Ramos (cell line): ENCODE measurements at regions not wholly inside any gene's neighbourhood (a gene's known extent, or its start where the extent isn't known, plus 50 kb on each side); places are given as distances from the start of the nearest gene placed in this dataset.
"Not testable (repeated sequence)": the region's sequence is repeated elsewhere in the genome, so short reads cannot be mapped to it uniquely, and the experiment has no call there.

ENCODE experiments used
- in situ Hi-C: fragments of 300-500 bp; cut with MboI; formaldehyde crosslinking; loops from one replicate; pipeline ENCODE4 v1.14.3; 2022; ENCODE audit warnings: low sequenced_read_pairs; ENCODE audit not compliant: unreplicated experiment

DNA sequence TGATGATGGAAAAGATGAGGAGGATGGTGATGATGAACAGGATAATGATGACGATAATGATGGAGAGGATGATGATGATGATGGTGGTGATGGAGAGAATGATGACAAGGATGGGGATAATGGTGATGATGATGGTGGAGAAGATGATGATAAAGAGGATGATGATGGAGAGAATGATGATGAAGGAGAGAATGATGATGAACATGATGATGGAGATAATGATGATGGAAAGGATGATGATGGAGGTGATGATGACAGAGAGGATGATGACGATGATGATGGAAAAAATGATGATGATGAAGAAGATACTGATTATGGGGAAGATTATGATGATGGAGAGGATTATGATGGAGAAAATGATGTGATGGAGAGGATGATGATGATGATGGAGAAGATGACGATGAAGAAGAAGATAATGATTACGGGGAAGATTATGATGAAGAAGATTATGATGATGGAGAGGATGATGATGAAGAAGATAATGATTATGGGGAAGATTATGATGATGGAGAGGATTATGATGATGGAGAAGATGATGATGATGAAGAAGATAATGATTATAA, 204.1 kb downstream of the MATN1 start:
- in situ Hi-C loops: no loop called here

DNA sequence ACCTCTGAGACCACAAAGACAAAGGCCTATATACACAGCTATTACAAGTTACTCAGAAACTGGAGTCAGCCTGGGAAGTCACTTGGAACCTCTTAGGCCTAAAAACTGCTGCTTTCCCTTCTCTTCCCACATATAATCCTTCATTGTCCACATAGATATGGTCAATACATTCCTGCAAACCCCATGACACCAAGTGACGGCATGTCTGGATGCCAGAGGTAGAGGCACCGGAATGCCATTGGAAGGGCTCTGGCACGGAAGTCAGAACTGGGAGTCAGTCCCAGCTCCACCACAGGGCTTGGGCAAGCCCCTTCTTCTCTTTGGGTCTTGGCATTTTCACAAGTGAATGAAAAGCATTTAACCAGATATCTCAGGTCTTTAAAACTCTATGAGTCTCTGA, 204.7 kb downstream of the MATN1 start:
- in situ Hi-C loops: no loop called here

DNA sequence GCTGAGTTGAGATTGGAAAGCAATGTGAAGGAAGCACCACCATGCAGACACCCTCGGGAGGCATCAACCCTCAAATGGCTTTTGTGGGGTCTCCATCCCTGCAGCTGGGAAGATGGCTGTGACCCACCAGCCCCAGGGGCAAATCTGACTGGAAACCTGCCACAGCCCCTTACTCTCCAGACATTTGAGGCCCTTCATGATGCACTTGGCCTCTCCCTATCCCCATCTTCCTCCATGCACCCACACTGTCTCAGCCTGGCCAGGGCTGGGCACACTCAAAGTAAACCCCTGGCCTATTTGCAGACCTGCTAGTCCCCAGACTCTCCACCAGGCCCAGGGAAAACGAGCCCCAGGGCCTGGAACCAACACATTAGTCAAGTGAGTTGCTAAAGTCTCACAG, 205.2 kb downstream of the MATN1 start:
- in situ Hi-C loops: no loop called here

GRCh38 chr1:30517666-30518065, 205.7 kb downstream of the MATN1 start:
- in situ Hi-C loops: not testable (repeated sequence)

DNA sequence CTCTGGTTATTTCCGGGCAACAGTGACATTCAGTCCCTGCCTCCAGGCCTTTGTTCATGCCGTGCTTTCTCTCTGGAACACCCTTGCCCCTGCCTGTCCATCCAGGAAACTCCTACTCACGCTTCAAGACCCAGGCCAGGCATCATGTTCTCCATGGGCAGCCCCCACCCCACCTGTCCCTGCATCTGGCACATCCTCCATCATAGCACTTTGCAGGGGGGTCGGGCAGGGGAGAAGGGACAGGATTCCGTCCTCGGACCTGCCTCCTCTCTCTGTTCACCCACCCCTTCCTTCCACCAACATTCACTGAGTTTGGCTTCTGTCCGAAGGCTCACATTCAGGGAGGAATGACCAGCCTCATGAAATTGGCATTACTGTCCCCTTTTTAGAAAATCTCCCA, 206.1 kb downstream of the MATN1 start:
- in situ Hi-C loops: not testable (repeated sequence)

DNA sequence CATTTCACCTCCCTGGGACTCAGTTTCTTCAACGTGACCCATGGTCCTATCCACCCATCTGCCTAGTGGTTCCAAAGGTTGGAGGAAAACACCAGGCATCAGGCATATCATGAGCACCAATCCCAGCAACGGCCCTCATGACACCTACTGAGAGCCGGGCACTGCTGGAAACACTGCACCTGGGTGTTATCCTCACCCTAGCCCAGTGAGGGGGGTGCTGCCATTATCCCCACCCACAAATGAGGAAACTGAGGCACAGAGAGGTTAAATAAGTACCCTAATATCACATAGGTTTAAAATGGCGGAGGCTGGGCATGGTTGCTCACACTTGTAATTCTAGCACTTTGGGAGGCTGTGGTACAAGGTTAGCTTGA, 206.9 kb downstream of the MATN1 start:
- in situ Hi-C loops: no loop called here

DNA sequence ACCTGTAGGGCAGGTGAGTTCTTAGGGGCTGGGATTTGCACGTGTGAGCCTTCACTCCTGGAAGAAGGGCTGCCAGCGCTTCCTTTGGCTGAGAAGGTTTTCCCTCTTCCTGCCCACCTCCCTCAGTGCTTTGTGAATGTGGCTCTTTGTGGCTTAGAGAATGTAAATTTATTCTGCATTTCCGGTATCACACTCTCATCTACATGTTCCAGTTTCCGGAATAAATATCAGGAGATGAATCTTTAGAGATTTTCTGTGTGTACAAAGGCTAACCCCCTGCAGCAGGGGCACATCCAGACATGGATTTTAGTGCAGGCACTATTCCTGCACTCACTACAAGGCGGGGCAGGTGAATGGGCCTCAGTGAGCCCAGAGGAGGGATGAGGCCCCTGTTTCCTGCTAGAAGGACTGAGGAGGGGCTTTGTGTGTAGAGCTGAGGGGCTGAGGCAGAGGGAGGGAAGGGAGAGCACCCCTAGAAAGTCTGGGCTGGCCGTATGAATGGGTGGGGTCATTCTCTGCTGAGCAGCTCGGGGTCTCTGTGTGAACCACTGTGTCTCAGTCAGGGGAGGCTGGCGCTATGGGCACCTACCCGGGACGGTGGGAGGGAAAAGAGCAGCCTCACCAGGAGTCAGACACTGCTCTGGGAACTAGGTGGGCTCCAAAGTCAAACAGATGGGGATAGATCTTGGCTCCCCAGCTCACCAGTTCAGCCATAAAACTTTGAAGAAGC, 207.5 kb downstream of the MATN1 start:
- in situ Hi-C loops: no loop called here

- in situ Hi-C loops: no loop called here
Observed at GRCh38 chr1:30514945-30515344, 208.4 kb downstream of the MATN1 start.

- in situ Hi-C loops: no loop called here
Observed at GRCh38 chr1:30514137-30514654, 209.2 kb downstream of the MATN1 start.

- in situ Hi-C loops: no loop called here
Observed at GRCh38 chr1:30513396-30514136, 209.8 kb downstream of the MATN1 start.

DNA sequence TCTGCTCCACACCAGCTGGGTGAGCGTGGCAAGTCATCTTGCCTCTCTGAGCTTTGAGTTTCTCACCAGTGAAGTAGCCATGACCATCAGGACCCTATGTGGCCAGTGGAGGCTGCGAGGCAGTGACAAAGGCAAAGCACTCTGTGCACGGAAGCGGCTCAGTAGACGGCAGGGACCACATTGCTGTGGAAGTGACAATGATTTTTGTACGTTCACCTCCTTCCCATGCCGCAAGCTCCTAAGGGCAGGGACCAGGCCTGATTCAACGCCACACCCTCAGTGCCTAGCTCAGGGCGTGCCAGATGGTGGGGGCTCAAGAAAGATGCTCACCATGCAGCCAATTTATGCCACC, 210.5 kb downstream of the MATN1 start:
- in situ Hi-C loops: no loop called here

- in situ Hi-C loops: no loop called here
Observed at GRCh38 chr1:30511991-30512913, 211.1 kb downstream of the MATN1 start.

DNA sequence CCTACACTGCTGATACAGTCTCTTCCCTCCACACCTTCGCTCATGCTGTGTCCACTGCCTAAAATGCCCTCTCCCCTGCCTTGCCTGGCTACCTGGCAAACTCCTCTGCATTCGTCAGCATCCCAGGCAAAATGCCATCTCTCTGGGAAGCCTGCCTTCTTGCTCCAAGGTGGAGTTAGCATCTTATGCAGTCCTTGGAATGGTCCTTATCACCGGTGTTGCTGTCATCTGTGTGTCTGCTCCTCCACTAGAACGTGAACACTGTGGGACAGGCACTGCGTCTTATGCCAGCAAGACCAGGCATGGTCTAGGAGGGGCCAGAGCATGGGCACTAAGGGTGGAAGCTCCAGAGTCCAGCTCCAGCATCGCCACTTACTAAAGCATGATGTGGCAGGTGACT, 211.8 kb downstream of the MATN1 start:
- in situ Hi-C loops: no loop called here

DNA sequence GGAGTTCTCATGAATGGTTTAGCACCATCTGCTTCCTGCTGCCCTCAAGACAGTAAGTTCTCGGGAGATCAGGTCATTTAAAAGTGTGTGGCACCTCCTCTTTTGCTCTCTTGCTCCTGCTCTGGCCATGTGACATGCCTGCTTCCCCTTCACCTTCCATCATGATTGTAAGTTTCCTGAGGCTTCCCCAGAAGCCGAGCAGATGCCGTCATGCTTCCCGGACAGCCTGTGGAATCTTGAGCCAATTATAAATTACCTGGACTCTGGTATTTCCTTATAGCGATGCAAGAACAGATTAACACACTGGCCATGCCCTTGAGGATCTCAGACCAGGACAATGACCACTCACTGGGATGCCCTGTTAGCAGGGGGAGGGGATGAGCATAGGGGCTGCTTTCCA, 212.3 kb downstream of the MATN1 start:
- in situ Hi-C loops: no loop called here

GRCh38 chr1:30509670-30510069, 213.7 kb downstream of the MATN1 start:
- in situ Hi-C loops: no loop called here

DNA sequence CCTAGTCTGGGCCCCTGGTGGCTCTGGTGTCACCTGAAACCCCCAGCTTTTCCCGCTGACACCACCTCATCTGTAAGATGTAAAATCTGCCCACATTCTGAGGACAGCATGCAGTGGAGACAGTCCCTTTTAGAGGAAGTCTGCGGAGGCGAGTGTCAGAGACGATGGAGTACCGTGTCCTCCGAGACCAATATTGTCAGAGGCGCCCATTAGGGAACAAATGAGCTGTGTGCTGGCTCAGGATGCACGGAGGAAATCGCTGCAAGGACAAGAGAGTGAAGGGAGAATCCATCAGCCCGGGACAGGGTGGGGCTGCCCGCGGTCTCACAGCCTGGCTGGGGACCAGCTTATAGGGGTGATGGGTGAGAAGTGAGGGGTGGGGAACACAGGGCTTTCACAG, 214.8 kb downstream of the MATN1 start:
- in situ Hi-C loops: no loop called here

GRCh38 chr1:30508175-30508448, 215.3 kb downstream of the MATN1 start:
- in situ Hi-C loops: no loop called here

DNA sequence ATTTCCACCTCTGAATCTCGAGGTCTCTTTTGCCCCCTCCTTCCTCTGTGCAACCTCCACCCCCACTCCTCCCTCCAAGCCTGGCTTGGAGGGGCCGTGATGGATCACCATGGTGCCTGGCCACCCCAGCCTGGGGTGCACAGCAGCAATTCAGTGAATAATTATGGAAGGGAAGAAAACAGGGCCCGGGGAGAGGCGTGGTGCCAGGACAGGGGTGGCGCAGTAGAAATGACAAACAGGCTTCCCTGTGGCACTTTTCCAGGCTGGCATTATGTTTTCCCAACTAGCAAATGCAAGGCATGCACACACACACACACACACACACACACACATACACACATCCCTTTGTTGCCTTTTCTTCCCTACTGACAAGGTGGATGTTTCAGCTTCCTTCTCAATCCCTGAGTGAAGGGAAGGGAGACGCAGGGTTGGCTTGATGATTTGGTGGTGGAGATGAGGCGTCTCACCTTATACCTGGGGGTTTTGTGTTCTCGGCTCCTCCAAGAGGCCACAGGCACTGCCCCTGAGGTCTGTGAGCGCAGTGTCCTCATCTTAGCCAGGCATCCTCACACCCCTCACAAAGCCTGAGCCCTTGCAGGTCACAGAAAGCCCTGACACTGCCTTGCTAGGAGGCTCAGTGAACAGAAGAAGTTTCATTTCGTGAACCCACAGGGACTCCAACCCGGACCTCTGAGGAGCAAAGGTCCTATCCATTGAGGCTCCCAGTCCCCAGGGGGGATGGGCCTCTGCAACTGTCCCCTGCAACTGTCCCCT, 215.8 kb downstream of the MATN1 start:
- in situ Hi-C loops: no loop called here

DNA sequence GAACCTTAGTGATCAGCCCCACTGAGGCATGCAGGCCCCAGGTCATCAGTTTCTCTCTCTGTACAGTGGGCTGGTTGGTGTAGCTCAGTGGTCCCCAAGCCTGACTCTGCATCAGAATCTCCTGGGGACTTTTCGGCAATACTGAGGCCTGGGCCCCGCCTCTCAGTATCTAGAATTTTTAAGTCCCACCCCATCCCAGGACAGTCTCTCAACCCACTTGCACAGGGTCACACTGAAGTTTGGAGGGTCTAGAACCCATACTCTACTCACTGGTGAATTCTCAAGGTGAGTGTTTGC, 216.4 kb downstream of the MATN1 start:
- in situ Hi-C loops: no loop called here

GRCh38 chr1:30506291-30507015, 216.9 kb downstream of the MATN1 start:
- in situ Hi-C loops: no loop called here
